Inferior parietal cortex (tissue), 1 donor: ENCODE measurements at regions not wholly inside any gene's neighbourhood (a gene's known extent, or its start where the extent isn't known, plus 50 kb on each side); places are given as distances from the start of the nearest gene placed in this dataset.

ENCODE experiments used
- DNase-seq: peaks from one replicate; pipeline ENCODE4 v3.0.0-alpha.2; 2016; ENCODE audit errors: extremely low spot score

DNA sequence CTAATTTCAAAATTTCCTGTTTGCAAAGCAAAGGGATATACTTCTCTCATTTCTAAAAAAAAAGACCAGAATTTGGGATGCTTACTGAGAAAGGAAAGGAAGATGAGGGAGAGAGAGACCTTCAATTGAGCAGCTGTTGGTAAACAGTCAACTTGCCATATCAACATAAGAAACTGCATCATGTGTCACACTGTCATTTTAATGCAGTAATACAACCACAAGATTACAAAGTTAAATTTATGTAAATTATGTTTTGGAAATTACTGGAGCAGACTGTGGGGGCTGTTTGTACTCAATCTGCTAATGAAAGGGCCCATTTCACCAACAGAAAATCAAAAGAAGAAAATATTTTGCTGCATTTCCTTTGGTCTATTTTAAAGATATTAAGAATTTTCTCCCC lies 370.4 kb upstream of the TMPO start:
- no peak for DNase-seq

DNA sequence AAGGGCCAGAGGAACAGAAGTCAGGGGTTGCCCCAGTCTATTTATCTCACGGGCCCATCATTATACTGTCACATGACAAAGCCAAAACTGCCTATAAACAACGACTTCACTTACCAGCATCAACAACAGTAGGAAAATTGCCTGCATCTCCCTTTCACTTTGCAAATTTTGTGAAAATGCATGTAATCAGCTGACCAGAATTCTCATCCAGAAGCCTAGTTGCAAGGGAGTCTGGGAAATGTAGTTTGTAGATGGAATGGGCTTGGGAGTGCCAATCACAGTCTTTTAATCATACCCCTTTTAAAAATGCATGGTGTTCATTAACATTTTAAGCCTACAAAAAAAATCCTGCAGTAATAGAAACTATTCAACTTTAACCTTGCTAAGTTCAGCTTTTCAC lies 369.3 kb upstream of the TMPO start:
- DNase-seq, result no peak

DNA sequence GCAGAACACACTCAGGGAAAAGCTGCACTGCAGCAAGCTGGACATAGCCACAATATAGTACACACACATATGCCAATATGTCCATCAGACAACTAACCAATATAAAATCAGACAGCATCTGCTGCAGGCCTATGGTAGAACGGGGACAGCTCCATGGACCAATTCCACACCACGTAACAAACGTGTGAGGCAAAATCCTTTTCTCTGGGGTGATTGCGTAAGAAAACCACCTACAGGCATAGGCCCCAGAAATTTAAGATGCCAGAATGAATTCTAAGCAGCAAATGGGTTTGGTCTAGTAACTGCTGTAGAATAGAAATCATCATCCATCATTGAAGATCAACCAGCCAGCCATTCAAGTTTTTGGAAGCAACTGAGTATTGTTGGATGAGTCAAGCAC lies 368.9 kb upstream of the TMPO start:
- no peak for DNase-seq

DNA sequence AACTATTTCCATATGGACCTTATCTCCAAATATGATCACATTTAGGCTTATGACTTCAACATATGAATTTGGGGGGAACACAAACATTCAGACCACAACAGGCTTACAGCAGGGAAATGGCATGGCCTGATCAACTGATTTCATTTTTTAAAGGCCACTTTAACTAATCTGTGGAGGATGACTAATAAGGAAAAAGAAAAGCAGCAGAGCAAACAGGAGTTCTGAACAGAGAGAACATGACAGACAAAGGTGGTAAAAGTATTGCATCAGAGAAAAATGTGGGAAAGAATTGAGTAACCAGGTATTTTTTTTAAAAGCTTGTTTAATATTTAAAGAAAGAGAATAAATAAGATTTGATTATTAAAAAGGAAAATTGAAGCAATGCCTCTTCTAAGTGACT lies 366.1 kb upstream of the TMPO start:
- no peak for DNase-seq

DNA sequence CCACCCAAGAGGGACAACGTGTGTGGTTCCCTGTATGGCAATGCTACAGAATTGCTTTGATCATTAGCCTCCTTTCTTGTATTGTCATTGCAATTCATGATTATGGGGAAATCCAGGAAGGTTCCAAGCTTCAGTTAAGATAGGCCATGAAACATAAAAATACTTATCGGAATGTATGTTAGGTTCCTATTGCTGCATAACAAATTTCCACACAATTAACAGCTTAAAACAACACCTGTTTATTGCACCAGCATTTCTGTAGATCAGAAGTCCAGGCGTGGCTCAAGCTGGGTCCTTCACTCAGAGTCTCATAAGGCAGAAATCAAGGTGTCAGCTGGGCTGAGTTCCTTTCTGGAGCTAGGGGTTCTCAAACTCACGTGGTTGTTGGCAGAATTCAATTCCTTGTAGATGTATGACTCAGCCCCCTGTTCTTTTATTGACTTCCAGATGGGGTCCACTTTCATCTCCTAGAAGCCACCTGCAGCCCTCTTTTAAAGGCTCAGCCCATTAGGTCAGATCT lies 365.6 kb upstream of the TMPO start:
- DNase-seq, result no peak

DNA sequence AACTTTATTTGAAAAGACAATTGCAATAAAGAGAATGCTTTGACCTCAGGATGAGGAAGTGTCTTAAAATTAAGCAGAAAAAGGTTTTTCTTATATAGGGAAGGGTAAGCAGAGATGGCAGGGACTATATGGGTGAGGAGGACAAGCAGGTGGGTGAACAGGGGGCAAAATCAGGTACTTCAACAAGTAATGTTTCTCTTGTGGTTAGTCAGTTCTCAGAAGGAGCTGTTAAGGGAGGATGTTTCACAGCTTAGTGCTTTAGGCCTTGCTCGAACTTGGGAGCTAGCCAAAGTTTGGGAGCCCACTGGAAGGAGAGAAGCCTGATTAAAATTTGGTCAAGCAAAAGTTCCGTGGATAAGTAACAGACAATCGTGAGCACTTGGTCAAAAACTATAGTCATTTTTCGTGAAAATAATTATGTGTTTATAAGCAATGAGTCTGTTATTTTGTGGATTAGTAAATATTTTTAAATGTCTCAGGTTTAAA lies 364.2 kb upstream of the TMPO start:
- DNase-seq, result no peak

DNA sequence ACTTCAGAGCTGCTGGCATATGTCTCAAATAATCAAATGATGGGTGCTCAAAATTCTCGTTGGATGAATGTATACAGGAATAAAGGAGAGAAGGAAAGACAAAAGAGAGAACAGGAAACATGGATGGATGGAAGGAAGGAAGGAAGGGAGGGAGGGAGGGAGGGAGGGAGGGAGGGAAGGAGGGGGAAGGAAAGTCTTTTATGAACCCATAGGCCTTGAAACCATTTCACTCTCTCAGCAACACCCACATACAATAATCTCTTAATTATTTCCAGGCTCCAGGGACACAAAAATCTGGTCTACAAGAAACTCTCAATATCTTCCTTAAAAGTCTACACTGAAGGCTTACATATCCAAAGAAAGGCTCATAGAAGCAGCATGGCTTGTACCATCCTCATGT lies 363.4 kb upstream of the TMPO start:
- DNase-seq, result no peak

DNA sequence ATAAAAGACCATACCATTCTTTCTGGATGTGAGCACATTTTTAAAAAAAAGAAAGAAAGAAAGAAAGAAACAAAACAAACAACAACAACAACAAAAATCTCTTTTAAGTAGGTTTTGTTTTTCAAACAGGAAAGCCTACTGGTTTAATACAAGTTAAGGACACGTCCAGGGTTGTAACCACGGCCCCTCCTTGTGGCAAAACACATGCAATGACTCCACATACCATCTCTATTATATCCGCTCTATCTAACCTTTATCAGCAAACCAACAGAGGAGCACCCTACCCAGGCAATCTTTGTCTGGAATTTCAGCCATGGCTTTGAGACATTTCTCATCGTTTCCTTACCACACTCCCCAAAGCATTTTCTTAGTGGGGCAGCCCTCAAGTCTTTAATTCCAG lies 360.5 kb upstream of the TMPO start:
- DNase-seq, result no peak

DNA sequence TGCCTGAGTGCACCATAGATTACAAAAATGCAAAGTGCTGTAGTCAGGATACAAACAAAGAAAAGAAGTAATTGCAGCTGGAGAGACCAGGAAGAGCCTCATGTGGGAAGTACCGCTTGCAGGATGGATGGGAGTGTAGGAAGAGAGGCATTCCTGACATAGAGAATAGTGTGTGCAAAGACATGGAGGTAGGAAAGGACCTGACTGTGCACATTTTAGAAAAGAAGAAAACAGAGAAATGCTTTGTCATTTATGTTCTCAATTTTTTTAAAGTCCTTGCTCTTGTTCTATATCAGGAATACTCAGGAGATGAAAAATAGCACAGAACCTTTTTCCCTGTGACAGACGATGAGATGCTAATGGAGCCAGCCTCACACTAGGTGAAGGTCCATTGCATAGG lies 358.7 kb upstream of the TMPO start:
- no peak for DNase-seq

DNA sequence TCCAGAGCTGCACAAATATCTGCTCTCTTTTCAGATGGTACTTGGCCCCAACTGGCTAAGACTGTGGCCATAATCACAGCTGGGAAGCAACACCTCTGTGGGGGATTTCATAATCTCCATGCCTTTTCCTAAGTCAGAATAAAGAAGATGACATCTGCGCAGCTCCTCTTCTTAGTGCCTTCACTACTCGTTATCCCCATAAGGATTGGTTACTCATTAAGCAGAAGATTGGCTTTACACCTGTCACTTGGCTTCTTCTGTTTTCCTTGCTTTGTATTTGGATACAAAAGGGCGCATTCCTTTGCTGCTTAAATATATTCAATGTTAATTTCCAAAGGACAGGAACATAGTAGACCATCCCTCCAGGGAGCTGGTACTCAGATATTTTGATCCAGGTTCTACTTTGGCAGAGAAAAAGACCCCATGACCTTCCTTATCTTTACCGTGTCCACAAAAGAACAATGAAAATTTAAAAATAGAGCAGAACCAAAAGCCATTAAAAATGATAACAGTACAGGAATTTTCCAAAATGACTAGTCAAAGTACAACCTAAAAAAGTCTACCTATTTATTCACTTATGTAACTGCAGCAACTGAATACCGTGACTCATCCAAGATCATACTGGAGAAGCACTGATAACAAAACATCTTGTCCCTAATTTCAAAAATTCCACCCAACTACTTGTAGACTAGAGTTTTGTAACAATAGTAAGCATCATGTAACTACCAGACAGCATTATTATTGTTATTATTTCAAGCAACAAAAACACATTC lies 352.3 kb upstream of the TMPO start:
- DNase-seq, result no peak

DNA sequence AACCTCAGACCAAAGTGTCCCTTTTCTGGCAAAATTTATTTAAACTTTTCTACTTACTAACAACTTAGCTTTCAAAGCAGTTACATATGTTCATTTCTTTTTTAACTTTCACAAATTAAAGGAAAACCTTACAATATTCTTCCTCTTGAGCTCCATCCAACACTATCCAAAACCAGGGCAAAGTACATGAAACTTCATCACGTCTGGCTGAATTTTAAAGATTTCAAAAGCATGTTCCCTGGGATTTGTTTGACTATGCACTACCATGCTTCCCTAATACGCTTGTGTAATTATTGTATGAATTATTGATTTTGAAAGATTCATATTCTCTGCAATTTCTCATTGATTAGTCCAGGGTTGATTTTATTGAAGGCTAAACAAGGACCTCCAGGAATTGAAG lies 343.1 kb upstream of the TMPO start:
- no peak for DNase-seq

DNA sequence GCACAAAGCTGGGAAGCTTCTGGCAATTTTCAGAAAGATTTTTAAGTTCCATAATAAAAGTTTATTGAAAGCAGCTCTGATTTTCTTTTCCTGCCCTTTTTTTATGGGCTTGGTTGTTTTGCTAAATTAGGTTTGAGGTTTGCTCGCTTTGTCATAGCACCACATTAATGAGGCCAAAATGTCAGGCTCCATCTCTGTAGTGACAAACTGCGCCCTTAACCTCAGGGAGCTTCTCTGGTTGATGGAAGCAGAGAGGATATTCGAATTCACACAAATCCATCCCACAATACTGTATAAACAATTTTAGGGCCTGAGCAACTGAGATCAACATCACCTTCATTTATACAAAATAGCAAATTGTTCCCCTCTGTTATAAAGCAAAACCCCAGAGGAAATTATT lies 342.6 kb upstream of the TMPO start:
- DNase-seq, result no peak

DNA sequence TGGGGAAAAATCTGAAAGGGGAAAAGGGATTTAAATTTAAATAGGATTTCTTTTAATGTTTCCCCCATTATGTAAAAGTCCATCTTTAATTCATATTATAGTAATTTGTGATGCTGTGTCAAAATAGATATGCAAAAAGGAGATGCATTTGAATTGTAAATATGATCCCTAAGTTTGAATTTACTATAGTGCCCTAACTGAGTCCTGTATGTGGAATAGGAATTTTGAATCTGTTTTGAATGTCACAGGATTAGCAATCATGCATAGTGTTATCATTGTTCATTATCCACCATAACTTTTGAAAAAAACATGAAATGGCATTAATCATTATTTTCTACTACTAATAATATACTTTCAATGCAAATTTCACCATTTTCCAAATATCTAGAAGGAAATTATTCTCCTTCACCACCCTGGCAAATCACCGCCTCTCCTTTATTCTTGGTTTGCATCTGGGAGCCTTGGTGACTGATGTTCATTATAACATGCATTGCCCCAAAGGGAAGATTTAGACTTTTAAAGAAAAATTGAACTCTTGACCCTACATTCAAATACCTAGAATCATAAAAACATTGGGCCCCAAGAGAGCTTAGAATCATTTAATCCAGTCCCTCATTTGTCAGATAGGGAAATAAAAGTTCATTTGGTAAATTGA lies 341.5 kb upstream of the TMPO start:
- no peak for DNase-seq

DNA sequence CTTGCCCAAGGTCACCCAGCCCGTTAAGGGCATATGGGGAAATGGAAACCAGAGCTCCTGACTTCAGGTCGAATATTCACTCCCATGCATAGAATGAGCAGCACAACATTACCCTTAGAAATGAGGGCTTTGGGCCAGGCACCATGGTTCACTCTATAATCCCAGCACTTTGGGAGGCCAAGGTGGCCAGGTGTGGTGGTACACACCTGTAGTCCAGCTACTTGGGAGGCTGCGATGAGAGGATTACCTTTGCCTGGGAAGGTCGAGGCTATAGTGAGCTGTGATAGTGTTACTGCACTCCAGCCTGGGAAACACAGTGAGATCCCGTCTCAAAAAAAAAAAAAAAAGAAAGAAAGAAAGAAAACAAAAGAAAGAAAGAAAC lies 341.0 kb upstream of the TMPO start:
- DNase-seq, result no peak

DNA sequence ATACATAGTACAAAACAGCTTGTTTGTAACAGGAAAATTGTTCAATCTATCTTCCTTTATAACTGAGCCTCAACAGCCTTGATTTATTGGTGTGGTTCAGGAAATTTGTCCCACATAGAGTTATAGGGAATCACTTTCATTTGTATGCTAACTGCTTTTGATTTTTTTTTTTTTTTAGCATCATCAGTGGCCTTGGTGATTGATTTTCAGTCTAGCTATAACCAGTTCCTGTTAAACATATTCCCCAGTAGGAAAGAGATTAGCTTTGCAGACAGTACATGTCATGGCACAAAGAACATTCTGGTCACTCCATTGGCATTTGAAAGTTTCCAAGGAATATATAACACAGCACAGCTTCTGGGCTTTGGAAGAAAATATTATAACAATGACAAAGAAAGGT lies 337.3 kb upstream of the TMPO start:
- no peak for DNase-seq

DNA sequence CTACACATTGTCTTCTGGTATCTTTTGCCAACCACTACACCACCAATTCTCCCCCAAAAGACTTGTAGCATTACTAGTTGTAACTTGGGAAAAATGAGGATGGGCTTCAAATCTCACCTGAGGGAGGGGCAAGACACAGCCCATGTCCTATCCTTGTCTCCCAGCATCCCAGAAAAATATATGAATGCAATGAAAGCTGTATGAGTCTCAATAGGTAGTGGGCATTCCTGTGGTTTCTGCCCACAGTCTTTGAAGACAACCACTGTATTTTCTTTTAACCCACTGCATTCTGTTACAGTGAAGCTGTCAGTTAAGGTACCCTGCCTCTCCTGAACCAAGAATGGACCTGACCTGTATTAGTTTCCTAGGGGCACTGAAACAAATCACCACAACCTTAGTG lies 336.2 kb upstream of the TMPO start:
- DNase-seq, result no peak

DNA sequence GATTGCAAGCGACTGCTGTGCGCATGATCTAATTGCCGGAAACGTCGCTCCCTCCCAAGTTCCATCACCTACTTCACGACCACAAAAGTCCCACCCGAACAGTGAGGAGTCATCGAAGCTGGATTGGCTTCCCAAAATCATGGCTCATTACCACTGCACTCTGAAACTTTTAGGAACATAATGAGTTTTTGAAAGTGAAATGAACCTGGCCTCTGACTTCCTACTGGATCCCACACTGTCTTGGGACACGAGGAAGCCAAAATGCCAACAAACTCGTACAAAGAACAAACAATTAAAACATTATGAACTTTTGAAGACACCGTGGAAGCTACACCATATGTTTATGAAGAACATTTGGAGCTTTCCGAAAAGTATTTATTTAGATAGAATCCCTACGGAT lies 334.8 kb upstream of the TMPO start:
- no peak for DNase-seq

DNA sequence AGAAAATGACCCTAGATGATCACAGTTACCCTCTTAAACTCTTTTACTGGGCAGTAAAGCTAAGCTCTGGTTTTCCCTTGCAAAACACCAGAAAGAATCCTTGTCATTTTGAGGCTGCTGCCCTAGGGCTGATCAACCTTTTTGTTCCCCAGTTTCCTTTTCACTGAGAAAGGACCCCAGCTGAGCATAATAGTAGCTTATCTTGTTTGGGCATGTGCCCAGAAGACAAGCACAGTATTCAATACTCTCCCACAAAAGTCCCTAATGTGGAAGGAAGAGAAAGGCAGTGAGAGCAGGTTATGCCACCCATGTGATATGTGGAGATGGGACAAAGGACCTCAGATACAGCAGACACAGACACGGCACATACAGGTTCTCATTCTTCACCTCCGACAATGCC lies 332.6 kb upstream of the TMPO start:
- no peak for DNase-seq

DNA sequence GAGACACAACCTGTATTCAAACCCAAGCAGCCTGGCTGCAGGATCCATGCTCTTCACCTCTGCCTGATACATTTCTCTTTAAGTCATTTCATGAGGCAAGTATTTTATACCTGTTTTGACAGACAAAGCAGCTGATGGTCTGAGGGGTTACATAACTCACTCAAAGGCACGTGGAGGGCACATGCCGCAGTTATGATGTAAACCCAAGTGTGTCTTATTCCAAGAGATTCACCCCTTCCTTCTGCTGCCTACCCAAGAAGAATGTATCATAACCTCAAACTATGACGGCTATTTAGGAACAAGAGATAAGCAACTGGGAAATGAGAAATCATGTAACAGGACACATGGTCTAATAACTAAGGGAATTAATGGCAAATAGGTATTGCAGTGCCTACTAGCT lies 329.8 kb upstream of the TMPO start:
- DNase-seq, result no peak

DNA sequence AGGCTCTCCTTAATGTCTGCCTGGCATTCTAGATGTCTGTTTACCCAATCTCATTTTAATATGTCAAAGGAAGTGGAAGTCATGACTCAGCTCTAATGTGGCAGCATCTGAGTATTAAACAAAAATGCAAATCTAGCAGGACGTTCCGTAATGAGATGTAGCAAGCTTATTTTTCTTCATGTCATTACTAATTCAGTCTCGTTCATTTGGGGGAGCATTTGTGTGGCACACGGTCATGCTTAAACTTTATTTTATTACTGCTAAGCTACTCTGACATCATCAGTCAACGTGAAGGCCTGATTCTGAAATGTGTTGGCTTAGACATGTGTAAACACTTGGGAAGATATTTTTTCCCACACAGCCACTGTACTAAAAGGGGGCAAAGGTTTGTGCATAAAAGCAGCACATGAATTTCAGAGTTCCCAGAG lies 326.7 kb upstream of the TMPO start:
- no peak for DNase-seq

DNA sequence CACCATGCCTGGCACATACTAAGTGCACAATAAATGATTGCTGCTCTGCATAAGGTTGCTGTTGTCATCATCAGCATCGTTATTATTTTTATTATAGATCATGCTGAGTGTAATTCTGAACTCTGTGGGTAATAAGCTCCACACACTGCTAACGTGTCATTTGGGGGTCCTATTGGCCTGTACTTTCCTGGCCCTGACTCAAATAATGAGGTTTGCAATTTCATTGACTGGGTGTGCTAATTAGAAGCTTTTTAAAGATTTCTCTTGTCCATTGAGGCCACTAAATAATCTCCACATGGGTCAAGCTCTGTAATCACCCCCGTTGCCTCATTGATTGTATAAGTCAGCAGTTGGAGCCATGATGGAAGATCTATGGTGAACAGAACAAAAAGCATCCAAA lies 320.8 kb upstream of the TMPO start:
- no peak for DNase-seq

DNA sequence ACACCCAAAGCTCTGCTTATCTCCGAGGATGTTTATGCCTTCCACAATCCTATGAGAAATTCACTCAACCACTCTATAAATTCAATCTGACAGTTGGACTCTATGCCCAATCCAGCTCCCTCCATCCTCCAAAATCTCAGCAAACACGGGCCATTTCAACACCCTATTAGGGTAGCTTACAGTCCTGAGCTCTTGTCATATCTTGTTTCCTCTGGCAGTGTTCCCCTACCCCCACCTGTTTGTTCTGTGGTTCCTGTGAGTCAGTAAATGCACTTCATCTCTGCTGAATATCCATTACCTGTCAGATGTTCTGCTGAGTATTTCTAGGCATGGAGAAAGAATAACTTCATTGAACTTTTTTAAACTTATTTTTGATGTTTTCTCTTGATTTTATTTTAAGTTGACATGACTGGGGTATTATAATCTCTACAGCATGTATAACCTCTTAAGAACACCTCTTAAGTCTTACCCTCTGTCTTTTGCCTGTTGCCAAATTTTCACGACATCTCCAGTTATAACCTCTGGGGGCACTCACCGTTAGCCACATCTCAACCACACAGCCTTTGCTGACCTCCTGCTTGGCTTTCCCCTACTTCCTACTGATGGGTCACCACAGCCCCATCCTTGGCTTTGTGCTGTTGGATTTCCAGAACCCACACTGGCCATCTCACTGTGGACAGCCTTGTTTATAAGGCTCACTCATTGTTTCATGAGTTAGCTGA lies 317.0 kb upstream of the TMPO start:
- no peak for DNase-seq

DNA sequence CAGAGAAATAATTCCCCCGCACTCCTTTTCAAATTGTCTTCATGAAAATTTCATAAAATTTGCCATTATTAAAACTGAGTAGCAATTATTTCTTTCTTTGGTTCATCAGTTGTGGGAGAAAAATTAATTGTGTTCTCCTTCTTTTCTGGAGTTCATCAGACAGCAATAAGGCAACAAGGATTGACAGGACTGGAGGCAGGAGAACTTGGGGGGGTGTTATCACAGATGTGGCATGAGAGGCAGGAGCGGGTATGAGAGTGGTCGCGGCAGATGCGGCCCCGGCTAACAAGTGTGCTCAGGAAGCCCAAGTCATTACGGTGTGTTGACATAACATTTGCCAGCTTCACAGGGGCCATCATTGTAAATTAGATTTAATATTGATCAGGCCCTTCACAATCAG lies 306.6 kb upstream of the TMPO start:
- no peak for DNase-seq
